GM18861 (cell line): ENCODE measurements at regions not wholly inside any gene's neighbourhood (a gene's known extent, or its start where the extent isn't known, plus 50 kb on each side); places are given as distances from the start of the nearest gene placed in this dataset.

ENCODE experiments used
- ATAC-seq: cut with Tn5 transposase; IDR thresholded peaks from one replicate; pipeline ENCODE4 v1.9.1; 2021; ENCODE audit not compliant: unreplicated experiment

- no peak for ATAC-seq
Observed at GRCh38 chr11:116101902-116102301, 597.7 kb upstream of the CADM1 start.

DNA sequence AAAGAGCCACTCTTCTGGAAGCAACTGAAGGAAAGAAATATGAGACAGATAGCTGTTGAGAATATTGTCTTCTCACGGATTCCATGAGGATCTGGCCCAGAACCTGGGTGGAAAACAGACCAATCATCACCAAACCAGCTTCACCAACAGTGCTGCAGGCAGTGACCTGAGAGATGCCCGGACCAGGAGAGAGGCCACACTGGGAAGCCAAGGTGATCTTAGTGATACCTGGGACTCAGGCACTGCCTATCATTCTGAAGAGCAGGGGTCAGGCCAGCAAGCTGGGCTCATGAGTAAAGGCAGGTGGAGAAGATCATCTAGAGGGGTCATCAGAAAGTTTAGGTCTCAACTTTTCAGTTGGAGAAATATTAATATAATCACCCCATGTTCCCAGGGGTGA, 595.8 kb upstream of the CADM1 start:
- ATAC-seq, result no peak

- no peak for ATAC-seq
Observed at GRCh38 chr11:116099541-116099940, 595.3 kb upstream of the CADM1 start.

- no peak for ATAC-seq
Observed at GRCh38 chr11:116096272-116096995, 592.2 kb upstream of the CADM1 start.

GRCh38 chr11:116093481-116094270, 589.5 kb upstream of the CADM1 start:
- no peak for ATAC-seq

DNA sequence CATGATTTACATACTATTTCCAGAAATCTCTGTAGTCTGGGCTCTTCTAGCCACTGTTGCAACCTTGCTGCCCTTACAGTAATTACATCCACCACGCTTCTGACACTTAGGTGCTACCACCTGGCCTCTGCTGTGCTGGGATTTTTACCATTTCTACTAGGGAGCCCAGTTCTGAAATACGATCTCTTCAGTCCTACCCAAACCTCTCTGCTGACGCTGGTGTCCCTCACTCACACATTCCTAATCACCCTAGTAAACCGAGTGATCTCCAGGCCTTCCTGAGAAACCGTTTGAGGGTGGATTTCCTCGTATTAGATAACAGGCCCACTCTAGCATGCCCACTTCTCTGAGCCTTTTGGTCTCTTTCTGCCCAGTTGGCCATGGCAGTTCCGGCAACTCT, 588.9 kb upstream of the CADM1 start:
- ATAC-seq, result no peak

- ATAC-seq, result no peak
Observed at GRCh38 chr11:116086426-116086825, 582.2 kb upstream of the CADM1 start.

- ATAC-seq, result no peak
Observed at GRCh38 chr11:116085031-116085635, 580.9 kb upstream of the CADM1 start.

- no peak for ATAC-seq
Observed at GRCh38 chr11:116084511-116084910, 580.3 kb upstream of the CADM1 start.

GRCh38 chr11:116082256-116082655, 578.0 kb upstream of the CADM1 start:
- no peak for ATAC-seq

DNA sequence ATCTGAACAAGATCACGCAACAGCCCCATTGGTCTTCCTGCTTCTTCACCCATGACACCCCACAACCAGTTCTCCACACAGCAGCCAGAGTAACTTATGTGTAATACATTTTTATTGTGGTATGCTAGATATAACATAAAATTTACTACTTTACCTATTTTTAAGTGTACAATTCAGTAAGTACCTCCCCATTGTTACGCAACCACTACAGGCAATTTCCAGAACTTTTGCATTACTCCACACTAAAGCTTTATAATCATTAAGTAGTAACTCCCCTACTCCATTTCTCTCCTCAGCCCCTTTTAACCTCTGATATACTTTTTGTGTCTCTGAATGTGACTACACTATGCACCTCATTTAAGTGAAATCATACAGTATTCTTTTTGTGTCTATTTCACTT, 575.4 kb upstream of the CADM1 start:
- no peak for ATAC-seq

- no peak for ATAC-seq
Observed at GRCh38 chr11:116078101-116078591, 573.9 kb upstream of the CADM1 start.

GRCh38 chr11:116077092-116077491, 572.9 kb upstream of the CADM1 start:
- ATAC-seq, result no peak

GRCh38 chr11:116073854-116074837, 569.9 kb upstream of the CADM1 start:
- ATAC-seq, result peak; percentile 78

DNA sequence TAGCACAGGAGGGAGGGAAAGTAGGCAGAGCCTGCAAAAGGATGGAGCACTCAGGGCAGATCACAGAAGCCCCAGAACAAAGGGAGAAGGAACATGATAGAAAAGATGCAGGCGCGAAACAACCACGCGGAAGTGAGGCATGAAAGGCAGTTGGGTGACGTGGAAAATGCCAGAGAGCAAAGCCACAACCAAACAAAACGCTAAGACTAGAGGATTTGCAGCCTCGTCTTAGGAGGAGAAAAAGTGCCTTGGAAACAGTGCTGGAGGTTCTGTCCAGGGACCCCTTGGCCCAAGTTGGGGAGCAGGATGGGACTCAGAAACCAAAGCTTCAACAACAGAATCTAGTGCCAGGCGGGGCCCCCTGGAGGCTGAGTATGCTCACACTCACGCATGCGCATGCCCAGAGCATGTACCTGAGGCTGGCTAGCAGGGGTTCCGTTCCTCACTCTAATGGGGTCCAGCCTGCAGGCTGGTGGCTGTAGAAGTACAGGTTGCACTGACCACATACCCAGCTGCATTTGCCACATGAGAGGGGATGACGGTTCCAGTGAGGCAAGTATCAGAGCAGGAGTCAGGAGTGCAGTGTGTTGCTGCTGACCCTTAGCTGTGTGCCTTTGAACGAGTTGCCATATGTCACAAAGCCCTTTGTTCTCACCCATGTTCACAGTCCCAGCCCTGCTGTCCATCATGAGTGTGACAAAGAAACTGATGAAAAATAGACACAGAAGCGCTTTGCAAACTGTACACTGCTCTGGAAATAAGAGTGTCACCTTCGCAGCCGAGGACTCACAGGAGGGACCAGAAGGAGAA, 568.6 kb upstream of the CADM1 start:
- no peak for ATAC-seq

DNA sequence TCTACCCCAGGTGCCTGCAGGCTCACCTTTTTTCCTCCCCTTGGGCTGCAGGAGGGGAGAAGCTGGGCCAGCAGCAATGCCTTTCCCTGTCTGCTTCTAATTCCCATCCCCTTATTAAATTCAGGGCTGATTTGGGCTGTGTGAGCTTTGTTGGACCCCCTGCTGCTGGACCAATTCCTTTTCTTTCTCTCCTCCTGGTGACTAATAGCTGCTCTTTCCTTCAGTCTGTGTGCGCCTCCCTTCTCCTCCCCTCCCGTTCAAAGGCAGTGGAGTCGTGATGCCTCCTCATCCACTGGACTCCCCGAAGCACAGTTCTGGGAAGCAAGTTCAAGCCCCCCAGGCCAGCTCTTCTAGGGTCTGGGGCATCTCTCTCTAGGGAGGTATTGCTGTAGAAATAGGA, 567.9 kb upstream of the CADM1 start:
- ATAC-seq, result no peak

DNA sequence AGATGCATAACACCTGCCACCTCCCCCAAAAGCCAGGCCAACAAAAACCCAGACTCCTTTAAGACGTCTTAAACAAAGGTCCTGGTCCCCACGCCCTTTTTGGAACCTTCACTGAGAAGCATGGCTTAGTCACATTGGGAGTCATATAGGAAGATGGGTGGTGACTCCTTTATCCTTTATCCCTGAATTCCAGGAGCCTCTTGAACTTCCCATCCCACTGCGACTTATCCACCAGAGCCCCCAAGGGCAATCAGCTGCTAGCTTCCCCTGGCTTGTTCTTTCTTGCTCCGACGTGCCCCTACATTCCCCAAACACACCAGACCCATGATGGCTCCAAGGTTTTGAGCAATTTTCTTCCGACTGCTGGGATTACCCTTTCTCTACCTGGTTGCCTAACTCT, 567.0 kb upstream of the CADM1 start:
- no peak for ATAC-seq

- no peak for ATAC-seq
Observed at GRCh38 chr11:116070520-116070919, 566.3 kb upstream of the CADM1 start.

GRCh38 chr11:116066777-116067176, 562.6 kb upstream of the CADM1 start:
- ATAC-seq, result no peak

GRCh38 chr11:116065986-116066385, 561.8 kb upstream of the CADM1 start:
- ATAC-seq, result peak; percentile 86
